Common myeloid progenitor, CD34-positive (primary cell): ENCODE measurements at regions not wholly inside any gene's neighbourhood (a gene's known extent, or its start where the extent isn't known, plus 50 kb on each side); places are given as distances from the start of the nearest gene placed in this dataset.

Experiments used
- CTCF ChIA-PET: fragments of 350-600 bp; sonication (Branson Sonifier 250); formaldehyde crosslinking; loops from one replicate; lab custom pipeline; 2021; ENCODE audit warnings: antibody characterized with exemption; lab: Charles Lee
- POLR2A ChIA-PET: fragments of 350-600 bp; sonication (Branson Sonifier 250); formaldehyde crosslinking; loops from one replicate; lab custom pipeline; 2021; ENCODE audit warnings: antibody characterized with exemption; lab: Charles Lee
- DNase-seq, 3 donors: peaks; one replicate each; pipeline versions ENCODE4 v3.0.0 to v3.0.0-alpha.2; 2013
- H3K27ac ChIP-seq, 2 experiments: 1 replicate in 1 of 2; 2 replicates in 1 of 2; pipeline ENCODE4 v1.7.0; 2013; ENCODE audit warnings: inconsistent platforms in 2 of 2, low read length in 2 of 2, mild to moderate bottlenecking in 2 of 2, low read depth in 1 of 2, moderate library complexity in 1 of 2; ENCODE audit not compliant: severe bottlenecking in 2 of 2, insufficient read depth in 1 of 2, poor library complexity in 1 of 2
- H3K27me3 ChIP-seq, 5 experiments: replicated peaks in 2 of 5; 1 replicate in 3 of 5; 2 replicates in 2 of 5; pipeline versions ENCODE4 v1.6.1 to v1.7.0; 2013; ENCODE audit warnings: low read length in 4 of 5, mild to moderate bottlenecking in 2 of 5, moderate library complexity in 2 of 5, inconsistent platforms in 1 of 5; ENCODE audit not compliant: insufficient read depth in 5 of 5, control insufficient read depth in 4 of 5
- H3K36me3 ChIP-seq, 4 experiments: 1 replicate in 2 of 4; 2 replicates in 2 of 4; pipeline versions ENCODE4 v1.6.1 to v1.7.0; 2013; ENCODE audit warnings: low read length in 3 of 4, control low read depth in 1 of 4, mild to moderate bottlenecking in 1 of 4; ENCODE audit not compliant: control insufficient read depth in 4 of 4, insufficient read depth in 4 of 4
- H3K4me1 ChIP-seq, 4 experiments: 1 replicate in 3 of 4; 2 replicates in 1 of 4; pipeline versions ENCODE4 v1.6.1 to v1.7.1; 2013; ENCODE audit warnings: low read length in 3 of 4, mild to moderate bottlenecking in 3 of 4, control low read depth in 1 of 4, inconsistent platforms in 1 of 4, moderate library complexity in 1 of 4; ENCODE audit not compliant: control insufficient read depth in 4 of 4, insufficient read depth in 4 of 4; ENCODE audit errors: control extremely low read depth in 1 of 4
- H3K4me3 ChIP-seq, 7 experiments: 1 replicate in 4 of 7; 2 replicates in 3 of 7; pipeline versions ENCODE4 v1.5.1 to v1.7.0; 2013; ENCODE audit warnings: mild to moderate bottlenecking in 7 of 7, low read length in 6 of 7, moderate library complexity in 6 of 7, inconsistent platforms in 2 of 7, low read depth in 2 of 7, control low read depth in 1 of 7; ENCODE audit not compliant: insufficient read depth in 4 of 7, control insufficient read depth in 1 of 7; ENCODE audit errors: extremely low read depth in 1 of 7
- H3K9me3 ChIP-seq, 5 experiments: 1 replicate in 4 of 5; 2 replicates in 1 of 5; pipeline versions ENCODE4 v1.6.1 to v1.7.1; 2013; ENCODE audit warnings: low read length in 4 of 5, mild to moderate bottlenecking in 2 of 5, inconsistent platforms in 1 of 5, low read depth in 1 of 5, moderate library complexity in 1 of 5; ENCODE audit not compliant: control insufficient read depth in 4 of 5, insufficient read depth in 2 of 5; ENCODE audit errors: control extremely low read depth in 1 of 5
- WGBS: methylation state at CpG from one replicate; pipeline ENCODE4 v1.1.5; 2013; ENCODE audit not compliant: insufficient coverage; 5-methylcytosine and 5-hydroxymethylcytosine counted together

GRCh38 chr22:19580291-19580890 lies 56.2 kb upstream of the CLDN5 start:
- POLR2A ChIA-PET, result interaction anchor here (1.1 kb wide), 1 partner anchor 11 kb away, joined by 3 read pairs; no protein-coding TSS in a partner anchor
- Histone ChIP-seq H3K4me1 (peaks cover 0 to 50% (median 42%) of the 10 kb centered on the region in 4 experiments), H3K4me3 (no peak overlapping the region), H3K36me3 (no peaks in the 10 kb centered on the region), H3K27me3 (no peaks in the 10 kb centered on the region), H3K27ac (no peak overlapping the region), H3K9me3 (no peaks in the 10 kb centered on the region)
- CTCF ChIA-PET, result interaction anchor here (1.0 kb wide), 2 partner anchors 9 to 13 kb away, joined by 3 read pairs; no protein-coding TSS in a partner anchor
- no peak for DNase-seq
- 80% methylated on average over 3 of the region's 5 CpGs for WGBS

- no peaks in the 10 kb centered on the region for H3K9me3 ChIP-seq
- ChIA-PET POLR2A (no interaction called here), CTCF (no interaction called here)
- H3K36me3 ChIP-seq, result no peaks in the 10 kb centered on the region
- WGBS, result 85% methylated on average over 12 of the region's 17 CpGs
- H3K27me3 ChIP-seq, result no peaks in the 10 kb centered on the region
- no peak overlapping the region for H3K4me3 ChIP-seq
- H3K4me1 ChIP-seq, result peaks cover 0 to 40% (median 34%) of the 10 kb centered on the region in 4 experiments
- no peak for DNase-seq
- H3K27ac ChIP-seq, result no peak overlapping the region
Measured at GRCh38 chr22:19582033-19582693, 58.0 kb upstream of the CLDN5 start.

- Histone ChIP-seq H3K27me3 (no peaks in the 10 kb centered on the region), H3K4me1 (peaks cover 0 to 13% (median 6%) of the 10 kb centered on the region in 4 experiments), H3K27ac (no peak overlapping the region), H3K9me3 (no peaks in the 10 kb centered on the region), H3K4me3 (no peak overlapping the region), H3K36me3 (no peaks in the 10 kb centered on the region)
- no peak for DNase-seq
- CTCF ChIA-PET, result no interaction called here
- WGBS, result 82% methylated on average over 9 of the region's 11 CpGs
- POLR2A ChIA-PET, result no interaction called here
Measured at GRCh38 chr22:19586922-19587684, 62.9 kb upstream of the CLDN5 start.

- Histone ChIP-seq H3K36me3 (no peaks in the 10 kb centered on the region), H3K4me3 (no peak overlapping the region), H3K27me3 (no peaks in the 10 kb centered on the region), H3K9me3 (no peaks in the 10 kb centered on the region), H3K27ac (no peak overlapping the region), H3K4me1 (peaks cover 0 to 4% (median 0%) of the 10 kb centered on the region in 4 experiments)
- DNase-seq, result no peak
- ChIA-PET POLR2A (no interaction called here), CTCF (no interaction called here)
- WGBS, result 94% methylated on average over 4 of the region's 5 CpGs
Measured at GRCh38 chr22:19590696-19591095, 66.5 kb upstream of the CLDN5 start.

- CTCF ChIA-PET, result interaction anchor here (1.0 to 1.3 kb wide), 3 partner anchors 38 to 84 kb away, joined by 3 to 5 read pairs (median 3); no protein-coding TSS in a partner anchor
Measured at GRCh38 chr22:19591568-19591967, 67.4 kb upstream of the CLDN5 start.

GRCh38 chr22:19592464-19592863 lies 68.3 kb upstream of the CLDN5 start:
- Histone ChIP-seq H3K4me1 (no peaks in the 10 kb centered on the region), H3K4me3 (no peak overlapping the region), H3K36me3 (no peaks in the 10 kb centered on the region), H3K27ac (no peak overlapping the region), H3K9me3 (no peaks in the 10 kb centered on the region), H3K27me3 (no peaks in the 10 kb centered on the region)
- WGBS, result 93% methylated on average over 3 of the region's 4 CpGs
- no peak for DNase-seq
- POLR2A ChIA-PET, result no interaction called here
- CTCF ChIA-PET, result interaction anchor here (0.9 to 1.3 kb wide), 3 partner anchors 13 to 85 kb away, joined by 3 to 5 read pairs (median 3); no protein-coding TSS in a partner anchor

More at GRCh38 chr22:19591568-19591967, 67.4 kb upstream of the CLDN5 start:
- POLR2A ChIA-PET, result no interaction called here
- H3K27me3 ChIP-seq, result no peaks in the 10 kb centered on the region
- no peaks in the 10 kb centered on the region for H3K4me1 ChIP-seq
- 67% methylated on average over 1 of the region's 2 CpGs for WGBS
- H3K36me3 ChIP-seq, result no peaks in the 10 kb centered on the region
- DNase-seq, result no peak
- no peaks in the 10 kb centered on the region for H3K9me3 ChIP-seq
- H3K4me3 ChIP-seq, result no peak overlapping the region
- H3K27ac ChIP-seq, result no peak overlapping the region
